ENCODE measurements at regions not wholly inside any gene's neighbourhood (a gene's known extent, or its start where the extent isn't known, plus 50 kb on each side); places are given as distances from the start of the nearest gene placed in this dataset.

DNA sequence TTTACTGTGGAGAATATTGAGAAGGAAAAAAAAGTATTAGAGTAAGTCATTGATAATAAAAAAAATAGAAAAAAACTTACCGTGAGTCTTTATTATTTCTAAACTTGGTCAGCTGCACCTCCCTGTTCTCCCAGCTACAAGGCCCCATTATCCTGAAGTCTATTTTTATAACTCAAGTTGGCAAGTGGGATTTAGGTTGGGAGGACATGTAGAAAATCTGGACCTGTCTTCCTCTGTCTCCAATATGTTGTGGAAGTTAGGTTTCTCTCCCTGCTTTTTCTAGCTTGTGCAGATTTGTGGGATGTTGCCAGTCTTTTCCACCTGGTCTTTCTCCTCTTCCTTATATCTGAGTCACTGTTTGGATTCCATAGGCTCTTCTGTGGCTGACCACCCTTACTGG lies 361.4 kb downstream of the HLX start:
- TF ChIP-seq, protein P1, sequence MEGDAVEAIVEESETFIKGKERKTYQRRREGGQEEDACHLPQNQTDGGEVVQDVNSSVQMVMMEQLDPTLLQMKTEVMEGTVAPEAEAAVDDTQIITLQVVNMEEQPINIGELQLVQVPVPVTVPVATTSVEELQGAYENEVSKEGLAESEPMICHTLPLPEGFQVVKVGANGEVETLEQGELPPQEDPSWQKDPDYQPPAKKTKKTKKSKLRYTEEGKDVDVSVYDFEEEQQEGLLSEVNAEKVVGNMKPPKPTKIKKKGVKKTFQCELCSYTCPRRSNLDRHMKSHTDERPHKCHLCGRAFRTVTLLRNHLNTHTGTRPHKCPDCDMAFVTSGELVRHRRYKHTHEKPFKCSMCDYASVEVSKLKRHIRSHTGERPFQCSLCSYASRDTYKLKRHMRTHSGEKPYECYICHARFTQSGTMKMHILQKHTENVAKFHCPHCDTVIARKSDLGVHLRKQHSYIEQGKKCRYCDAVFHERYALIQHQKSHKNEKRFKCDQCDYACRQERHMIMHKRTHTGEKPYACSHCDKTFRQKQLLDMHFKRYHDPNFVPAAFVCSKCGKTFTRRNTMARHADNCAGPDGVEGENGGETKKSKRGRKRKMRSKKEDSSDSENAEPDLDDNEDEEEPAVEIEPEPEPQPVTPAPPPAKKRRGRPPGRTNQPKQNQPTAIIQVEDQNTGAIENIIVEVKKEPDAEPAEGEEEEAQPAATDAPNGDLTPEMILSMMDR (IDR thresholded peaks at IDR 0.05) = no peak
- Mint-ChIP-seq H3K9me3 (peaks cover 0 to 3% (median 0%) of the 10 kb centered on the region in 7 donors), H3K4me3 (no peak overlapping the region), H3K36me3 (no peaks in the 10 kb centered on the region), H3K27me3 (ENCODE audit: low read depth in 3 of 3) (peaks cover 0 to 2% (median 1%) of the 10 kb centered on the region in 3 donors), H3K27ac (peak overlapping the region in 5 of 7 donors; percentile 2 to 42 (median 11)), H3K4me1 (peaks cover 15% of the 10 kb centered on the region)
- Histone ChIP-seq H3K27ac (ENCODE audit: low read depth in 1 of 2, low read length in 2 of 2) (peak overlapping the region in 1 of 2 donors; percentile 42), H2AFZ (ENCODE audit: insufficient read depth, low read depth, low read length, poor library complexity, severe bottlenecking) (no peak overlapping the region), H3K4me1 (ENCODE audit: control insufficient read depth in 1 of 2, insufficient read depth in 2 of 2, low read length in 2 of 2) (peaks cover 5 to 22% of the 10 kb centered on the region in 2 donors), H3K9me3 (replicated peaks in 1 of 2; ENCODE audit: control insufficient read depth in 1 of 2, insufficient read depth in 1 of 2, low read length in 2 of 2) (no peaks in the 10 kb centered on the region), H3K27me3 (ENCODE audit: control insufficient read depth in 2 of 2, insufficient read depth in 2 of 2, low read length in 2 of 2) (no peaks in the 10 kb centered on the region), H3K4me3 (replicated peaks in 1 of 3; ENCODE audit: low read depth in 2 of 3, low read length in 3 of 3) (no peak overlapping the region), H3K36me3 (replicated peaks in 1 of 2; ENCODE audit: control insufficient read depth in 1 of 2, insufficient read depth in 2 of 2, low read length in 2 of 2) (no peaks in the 10 kb centered on the region), H3K9ac (ENCODE audit: insufficient read depth, low read length, poor library complexity, severe bottlenecking) (no peak overlapping the region), H3K4me2 (replicated peaks; ENCODE audit: extremely low read depth, low read length, poor library complexity, severe bottlenecking) (no peak overlapping the region), H4K20me1 (ENCODE audit: insufficient read depth, low read length) (no peaks in the 10 kb centered on the region), H3K79me2 (ENCODE audit: insufficient read depth, low read length) (no peaks in the 10 kb centered on the region)
- intact Hi-C loops (cut with micrococcal nuclease) = no loop called here
- WGBS (ENCODE audit: insufficient coverage) = no CpG with 5 or more reads among the region's 1 CpG
- DNase-seq = no peak

DNA sequence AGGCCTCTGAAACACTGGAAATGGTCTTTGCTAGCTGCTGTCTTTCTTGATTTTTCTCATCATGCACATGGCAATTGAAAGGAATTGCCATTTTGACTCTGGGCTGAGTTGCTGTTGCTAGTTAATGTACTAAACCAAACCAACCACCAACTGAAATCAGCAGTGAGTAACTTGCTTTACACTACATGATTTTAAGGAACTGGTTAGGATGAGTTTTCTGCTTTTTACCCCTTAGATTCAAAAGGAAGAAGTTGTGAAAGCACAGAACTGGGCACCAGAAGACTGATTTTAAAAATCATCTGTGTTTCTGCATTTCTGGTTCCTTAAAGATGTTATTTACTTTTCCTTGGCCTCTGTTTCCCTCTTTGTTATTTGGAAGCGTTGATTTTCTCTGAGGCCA lies 361.9 kb downstream of the HLX start:
- TF ChIP-seq, protein P1 (IDR thresholded peaks at IDR 0.05) = no peak
- intact Hi-C loops (cut with micrococcal nuclease) = no loop called here
- H3K9me3 ChIP-seq (replicated peaks in 1 of 2; ENCODE audit: control insufficient read depth in 1 of 2, insufficient read depth in 1 of 2, low read length in 2 of 2) = no peaks in the 10 kb centered on the region
- H3K9ac ChIP-seq (ENCODE audit: insufficient read depth, low read length, poor library complexity, severe bottlenecking) = no peak overlapping the region
- H4K20me1 ChIP-seq (ENCODE audit: insufficient read depth, low read length) = no peaks in the 10 kb centered on the region
- no peaks in the 10 kb centered on the region for H3K36me3 Mint-ChIP-seq
- H2AFZ ChIP-seq (ENCODE audit: insufficient read depth, low read depth, low read length, poor library complexity, severe bottlenecking) = no peak overlapping the region
- H3K27me3 ChIP-seq (ENCODE audit: control insufficient read depth in 2 of 2, insufficient read depth in 2 of 2, low read length in 2 of 2) = no peaks in the 10 kb centered on the region
- H3K9me3 Mint-ChIP-seq = peaks cover 0 to 3% (median 0%) of the 10 kb centered on the region in 7 donors
- H3K4me3 ChIP-seq (replicated peaks in 1 of 3; ENCODE audit: low read depth in 2 of 3, low read length in 3 of 3) = no peak overlapping the region
- H3K4me1 ChIP-seq (ENCODE audit: control insufficient read depth in 1 of 2, insufficient read depth in 2 of 2, low read length in 2 of 2) = peaks cover 5 to 22% of the 10 kb centered on the region in 2 donors
- peak overlapping the region in 5 of 7 donors; percentile 2 to 42 (median 18) for H3K27ac Mint-ChIP-seq
- peak; percentile 35 to 41 (median 38) for DNase-seq
- H3K27me3 Mint-ChIP-seq (ENCODE audit: low read depth in 3 of 3) = peaks cover 0 to 2% (median 1%) of the 10 kb centered on the region in 3 donors
- no peak overlapping the region for H3K4me2 ChIP-seq (replicated peaks; ENCODE audit: extremely low read depth, low read length, poor library complexity, severe bottlenecking)
- no peaks in the 10 kb centered on the region for H3K79me2 ChIP-seq (ENCODE audit: insufficient read depth, low read length)
- no peaks in the 10 kb centered on the region for H3K36me3 ChIP-seq (replicated peaks in 1 of 2; ENCODE audit: control insufficient read depth in 1 of 2, insufficient read depth in 2 of 2, low read length in 2 of 2)
- WGBS (ENCODE audit: insufficient coverage) = no CpG with 5 or more reads among the region's 1 CpG
- H3K4me3 Mint-ChIP-seq = no peak overlapping the region
- peaks cover 15% of the 10 kb centered on the region for H3K4me1 Mint-ChIP-seq
- H3K27ac ChIP-seq (ENCODE audit: low read depth in 1 of 2, low read length in 2 of 2) = peak overlapping the region in 1 of 2 donors; percentile 42

Measured in CD14-positive monocyte (primary cell).